Pancreas (tissue), 10 donors: ENCODE measurements at regions not wholly inside any gene's neighbourhood (a gene's known extent, or its start where the extent isn't known, plus 50 kb on each side); places are given as distances from the start of the nearest gene placed in this dataset.

ENCODE experiments used
- ATAC-seq, 4 donors: fragments of 200-7000 bp; cut with Tn5 transposase; one replicate each; pipeline versions ENCODE4 v1.8.0 to v1.9.1; 2020; ENCODE audit warnings: mild to moderate bottlenecking in 4 of 4, moderate library complexity in 4 of 4
- DNase-seq, 6 donors: peaks; one replicate each; pipeline ENCODE4 v3.0.0-alpha.2; 2020
- FAIRE-seq: peaks from 2 replicates; lab custom pipeline; 2012; peaks lifted over from hg19 to GRCh38; lab: Jason Lieb, UNC
- H3K27ac ChIP-seq, 4 donors: fragments of 200-600 bp; sonication (generic); 1 replicate in 3 of 4; 2 replicates in 1 of 4; pipeline versions ENCODE4 v1.5.0 to v1.8.0; 2020
- H3K27me3 ChIP-seq, 4 donors: fragments of 200-600 bp; one replicate each; pipeline ENCODE4 v1.8.0; 2021
- H3K36me3 ChIP-seq, 3 donors: fragments of 200-600 bp; sonication (generic) in 1 of 3; one replicate each; pipeline versions ENCODE4 v1.5.0 to v1.8.0; 2020 to 2021
- H3K4me1 ChIP-seq, 3 donors: fragments of 200-600 bp; one replicate each; pipeline ENCODE4 v1.8.0; 2021
- H3K4me3 ChIP-seq, 4 donors: fragments of 200-600 bp; sonication (generic) in 2 of 4; one replicate each; pipeline versions ENCODE4 v1.5.0 to v1.8.0; 2020 to 2021
- H3K9me3 ChIP-seq, 4 donors: fragments of 200-600 bp; one replicate each; pipeline ENCODE4 v1.8.0; 2021
- CTCF ChIP-seq, 4 donors: fragments of 200-600 bp; sonication (generic) in 3 of 4; IDR thresholded peaks; one replicate each; pipeline versions ENCODE4 v1.5.0 to v1.8.0; 2021; ENCODE audit warnings: antibody characterized with exemption in 4 of 4
- WGBS, 2 donors: extraction: QIAGEN DNeasy Blood & Tissue Kit; methylation state at CpG; one replicate each; pipeline ENCODE4 v1.1.7; 2013; 5-methylcytosine and 5-hydroxymethylcytosine counted together
- intact Hi-C, 3 donors: fragments of 100-400 bp; cut with DNase I; formaldehyde crosslinking; loops; one replicate each; pipeline versions ENCODE4 v1.11.1 to v1.14.2; 2022
- donor health status: healthy with polysubstance abuse.
- donor health status: DM: no; HTN: no; CAD: no; lungs with moderate emphysema.
- donor health status: DM: no; HTN: no; CAD: no.
- donor health status: control.
- donor health status: control.
- donor health status: Bipolar disorder and iron deficiency.
- donor health status: DM: yes; HTN: yes; CAD: no.
- donor health status: DM: no; HTN: no; CAD: no.
- donor health status: DM: no; HTN: no; CAD: no.
- donor health status: DM: yes; HTN: yes; CAD: no.

DNA sequence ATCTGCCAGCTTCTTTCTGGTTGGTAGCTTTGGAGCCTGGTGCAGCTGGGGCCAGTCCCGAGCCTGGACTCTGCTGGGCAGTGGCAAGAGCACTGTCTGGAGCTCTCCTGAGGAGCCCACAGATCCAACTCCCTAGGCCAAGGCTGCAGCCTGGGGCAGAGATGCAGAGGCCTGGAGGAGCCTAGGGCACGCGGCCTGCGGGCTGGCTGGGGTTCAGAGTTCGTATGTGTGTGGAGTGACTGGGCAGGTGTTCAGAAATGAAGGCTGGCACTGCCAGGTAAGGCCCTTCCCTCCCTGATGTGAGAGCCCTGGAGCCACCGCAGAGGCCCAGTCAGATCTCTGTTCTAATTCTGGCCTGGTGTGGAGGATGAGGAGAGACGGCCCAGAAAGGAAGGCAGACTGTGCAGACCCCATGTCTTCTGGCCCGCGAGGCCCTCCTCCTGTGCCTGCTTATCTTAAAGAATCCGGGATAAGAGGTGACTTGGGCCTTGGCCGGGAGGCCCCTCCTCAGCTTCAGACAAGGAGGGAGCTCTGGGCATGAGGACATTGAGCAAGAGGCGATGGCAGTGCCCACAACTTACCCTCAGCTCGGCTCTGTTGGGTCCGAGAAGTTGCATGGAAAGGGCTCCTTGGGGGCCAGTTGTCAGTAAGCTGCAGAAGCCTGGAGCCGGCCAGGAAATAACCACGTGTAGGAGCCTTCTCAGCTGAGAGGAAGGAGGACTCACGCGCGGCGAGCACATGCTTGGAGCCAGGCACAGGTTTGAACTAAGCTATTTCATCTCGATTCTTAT, 62.2 kb upstream of the B3GAT1 start:
- Histone ChIP-seq H3K9me3 (no peaks in the 10 kb centered on the region), H3K4me1 (no peaks in the 10 kb centered on the region), H3K27me3 (peaks cover 0 to 13% (median 0%) of the 10 kb centered on the region in 4 donors), H3K4me3 (no peak overlapping the region), H3K27ac (no peak overlapping the region), H3K36me3 (no peaks in the 10 kb centered on the region)
- no peak for ATAC-seq
- no peak for FAIRE-seq
- intact Hi-C loops, result no loop called here
- TF ChIP-seq CTCF (IDR thresholded peaks at IDR 0.05), result no peak
- 74 to 83% methylated on average over 21 of the region's 21 CpGs for WGBS, 2 donors
- no peak for DNase-seq

- intact Hi-C loops, result no loop called here
- WGBS, 2 donors, result 62 to 75% methylated on average over 9 of the region's 9 CpGs
- H3K9me3 ChIP-seq, result no peaks in the 10 kb centered on the region
- DNase-seq (no peak), FAIRE-seq (no peak), ATAC-seq (no peak)
- no peak overlapping the region for H3K4me3 ChIP-seq
- no peak overlapping the region for H3K27ac ChIP-seq
- no peaks in the 10 kb centered on the region for H3K4me1 ChIP-seq
- H3K27me3 ChIP-seq, result peaks cover 0 to 13% (median 0%) of the 10 kb centered on the region in 4 donors
- H3K36me3 ChIP-seq, result no peaks in the 10 kb centered on the region
- no peak for TF ChIP-seq CTCF (IDR thresholded peaks at IDR 0.05)
Measured at GRCh38 chr11:134471716-134472455, 59.8 kb upstream of the B3GAT1 start.

- FAIRE-seq (no peak), DNase-seq (no peak), ATAC-seq (no peak)
- H3K27me3 ChIP-seq, result peaks cover 0 to 13% (median 0%) of the 10 kb centered on the region in 4 donors
- no peak overlapping the region for H3K27ac ChIP-seq
- no peak for TF ChIP-seq CTCF (IDR thresholded peaks at IDR 0.05)
- no peak overlapping the region for H3K4me3 ChIP-seq
- H3K9me3 ChIP-seq, result no peaks in the 10 kb centered on the region
- no peaks in the 10 kb centered on the region for H3K4me1 ChIP-seq
- H3K36me3 ChIP-seq, result no peaks in the 10 kb centered on the region
- intact Hi-C loops, result no loop called here
- WGBS, 2 donors, result 34 to 36% methylated on average over 28 of the region's 28 CpGs
Measured at GRCh38 chr11:134471087-134471715, 59.2 kb upstream of the B3GAT1 start.

DNA sequence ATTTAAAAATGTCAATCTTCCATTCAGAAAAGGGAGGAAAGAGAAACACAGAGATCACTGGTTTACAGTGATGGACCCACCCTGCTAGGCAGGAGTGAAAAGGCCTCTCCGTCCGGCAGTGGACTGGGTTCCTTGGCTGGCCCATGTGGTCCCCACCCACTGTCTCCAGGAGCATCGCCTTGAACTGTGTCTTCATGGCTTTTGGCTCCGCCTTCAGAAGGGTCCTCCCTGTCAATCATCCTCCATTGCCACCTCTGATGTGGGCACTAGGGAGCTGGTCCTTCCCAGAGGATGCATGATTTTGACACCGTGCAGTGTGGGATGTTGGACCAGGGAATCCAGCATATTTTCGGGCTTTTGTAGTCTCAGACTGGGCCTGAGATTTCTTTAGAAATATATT, 58.2 kb upstream of the B3GAT1 start:
- ATAC-seq (no peak), FAIRE-seq (no peak), DNase-seq (no peak)
- no peaks in the 10 kb centered on the region for H3K9me3 ChIP-seq
- 87 to 96% methylated on average over 6 of the region's 6 CpGs for WGBS, 2 donors
- no peak overlapping the region for H3K27ac ChIP-seq
- H3K4me3 ChIP-seq, result no peak overlapping the region
- intact Hi-C loops, result no loop called here
- no peaks in the 10 kb centered on the region for H3K36me3 ChIP-seq
- peaks cover 0 to 14% (median 0%) of the 10 kb centered on the region in 4 donors for H3K27me3 ChIP-seq
- no peak for TF ChIP-seq CTCF (IDR thresholded peaks at IDR 0.05)
- no peaks in the 10 kb centered on the region for H3K4me1 ChIP-seq
